GM23248 (cell line): ENCODE measurements at regions not wholly inside any gene's neighbourhood (a gene's known extent, or its start where the extent isn't known, plus 50 kb on each side); places are given as distances from the start of the nearest gene placed in this dataset.

Experiments
- EZH2 ChIP-seq: fragments of 200-600 bp; sonication (generic); IDR thresholded peaks from 2 replicates; pipeline ENCODE4 v1.6.1; 2018; ENCODE audit warnings: antibody characterized with exemption, mild to moderate bottlenecking; ENCODE audit not compliant: insufficient read depth, poor library complexity, severe bottlenecking
- EZH2phosphoT487 ChIP-seq: fragments of 200-600 bp; sonication (generic); IDR thresholded peaks from 2 replicates; pipeline ENCODE4 v1.6.1; 2018; ENCODE audit warnings: antibody characterized with exemption, moderate library complexity, mild to moderate bottlenecking, low read depth; ENCODE audit not compliant: insufficient read depth

DNA sequence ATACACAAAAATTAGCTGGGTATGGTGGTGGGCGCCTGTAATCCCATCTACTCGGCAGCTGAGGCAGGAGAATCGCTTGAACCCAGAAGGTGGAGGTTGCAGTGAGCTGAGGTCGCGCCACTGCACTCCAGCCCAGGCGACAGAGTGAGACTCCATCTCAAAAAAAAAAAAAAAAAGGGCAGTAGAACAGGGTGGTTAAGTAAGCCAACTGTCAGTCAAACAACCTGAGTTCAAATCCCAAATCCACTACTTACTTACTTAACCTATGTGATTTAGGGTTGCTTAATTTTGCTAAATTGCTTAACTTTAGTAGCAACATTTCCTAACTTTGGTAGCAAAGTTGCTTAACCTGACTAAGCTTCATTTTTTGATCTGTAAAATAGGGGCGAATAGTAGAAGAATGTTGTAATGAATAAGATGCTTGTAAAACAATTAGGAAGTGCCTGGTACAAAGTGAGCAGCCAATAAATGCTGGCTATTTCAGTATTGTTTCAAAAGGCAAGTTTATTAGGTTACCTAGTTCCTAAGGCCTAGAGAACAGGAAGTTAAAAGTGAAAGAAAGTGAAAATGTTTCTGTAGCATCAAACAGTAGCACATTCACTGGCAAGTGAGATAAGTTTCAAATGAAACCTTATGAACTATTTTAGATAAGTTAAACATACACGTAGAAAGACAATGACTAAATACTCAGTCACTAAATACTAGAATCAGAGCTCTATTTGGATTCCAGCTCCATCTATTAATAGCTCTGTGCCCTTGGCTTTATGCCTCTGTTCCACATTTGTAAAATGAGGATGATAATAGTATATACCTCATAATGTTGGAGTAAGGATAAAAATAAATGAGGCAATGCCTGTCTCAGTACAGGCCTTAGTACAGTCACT is 64.3 kb downstream of the HOXA1 start:
- TF ChIP-seq EZH2 (no peak), EZH2phosphoT487 (no peak)
